Kasumi-1 (cell line): ENCODE measurements at regions not wholly inside any gene's neighbourhood (a gene's known extent, or its start where the extent isn't known, plus 50 kb on each side); places are given as distances from the start of the nearest gene placed in this dataset.
A peak's percentile ranks its signal among the peaks of the same experiment; 100 is the strongest.

Source experiments
- DNase-seq, 2 experiments: peaks; one replicate each; lab custom pipeline; 2025; lab: John Stamatoyannopoulos, UW

DNA sequence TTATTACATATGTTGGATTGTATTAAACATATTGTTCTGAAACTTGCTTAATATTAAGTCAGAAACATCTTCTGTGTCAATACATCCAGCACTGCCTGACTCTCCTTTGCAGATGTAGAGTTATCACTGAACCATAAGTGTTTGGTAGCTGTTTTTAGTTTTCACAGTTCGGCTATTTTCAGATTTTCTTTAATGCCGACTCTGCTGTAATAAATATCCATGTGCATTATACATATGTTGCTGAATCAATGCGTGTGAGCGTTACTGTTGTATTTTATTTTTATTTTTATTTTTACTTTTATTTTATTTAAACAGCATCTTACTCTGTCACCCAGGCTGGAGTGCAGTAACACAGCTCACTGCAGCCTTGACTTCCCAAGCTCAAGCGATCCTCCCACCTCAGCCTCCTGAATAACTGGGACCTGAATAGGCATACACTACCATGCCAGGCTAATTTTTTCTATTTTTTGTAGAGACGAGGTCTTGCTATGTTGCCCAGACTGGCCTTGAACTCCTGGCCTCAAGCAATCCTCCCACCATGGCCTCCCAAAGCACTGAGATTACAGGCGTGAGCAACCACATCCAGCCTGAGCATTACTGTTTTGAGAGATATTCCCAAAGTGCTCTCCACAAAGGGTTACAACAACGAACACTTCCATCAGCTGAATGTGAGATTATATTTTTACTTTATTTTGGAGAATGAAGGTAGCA, 50.7 kb upstream of the NOCT start:
- DNase-seq: no peak

DNA sequence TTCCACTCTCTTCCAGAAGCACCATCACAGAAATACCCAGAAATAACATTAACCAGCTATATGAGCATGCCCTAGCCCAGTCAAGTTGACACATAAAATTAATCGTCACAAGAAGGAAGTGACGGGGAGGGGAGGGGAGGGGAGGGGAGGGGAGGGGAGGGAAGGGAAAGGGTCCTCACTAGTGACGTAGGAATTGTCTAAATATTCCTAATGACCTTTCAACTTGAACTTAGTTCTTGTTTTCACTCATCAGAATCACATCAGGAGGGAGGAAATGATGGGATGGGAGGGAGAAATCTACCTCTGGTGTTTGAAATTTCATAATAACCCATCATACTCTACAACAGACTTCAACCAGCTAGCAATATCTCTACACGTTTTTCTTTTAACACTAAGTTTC, 52.2 kb upstream of the NOCT start:
- DNase-seq: no peak

DNA sequence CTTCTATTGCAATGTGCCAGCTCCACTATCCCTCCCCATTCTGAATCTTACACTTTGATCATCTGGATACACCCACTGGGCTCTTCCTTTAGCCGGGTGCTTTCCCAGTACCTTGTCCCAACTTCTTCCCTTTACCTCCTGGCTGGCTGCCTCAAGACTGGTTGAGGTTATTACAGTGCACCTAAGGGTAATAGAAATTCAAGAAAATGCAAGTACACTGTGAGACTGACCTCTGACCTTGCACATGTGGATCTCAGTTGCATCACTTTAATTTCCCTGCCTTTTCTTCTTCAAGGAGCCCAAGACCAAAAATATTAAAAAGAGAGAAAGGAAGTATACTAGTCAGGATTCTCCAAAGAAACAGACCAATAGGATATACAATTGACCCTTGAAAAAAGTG, 53.9 kb upstream of the NOCT start:
- no peak for DNase-seq

DNA sequence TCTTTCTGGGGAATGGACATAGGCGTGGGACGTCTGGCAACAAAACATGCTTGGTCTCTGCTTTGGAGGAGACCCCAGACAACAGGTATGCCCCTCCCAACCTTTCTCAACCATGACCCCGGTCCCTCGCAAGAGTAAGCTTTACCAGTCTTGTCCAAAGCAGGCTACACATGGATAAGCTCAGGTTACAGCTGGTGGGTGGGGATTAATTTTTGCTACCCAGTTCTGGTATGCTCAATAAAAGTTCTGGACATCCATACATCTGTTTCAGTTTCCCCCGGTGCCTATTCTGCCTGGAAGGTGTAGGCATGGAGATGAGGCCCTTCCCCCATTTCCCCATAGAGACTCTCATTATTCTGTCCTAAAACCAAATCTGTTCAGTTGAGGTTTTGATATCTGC, 54.5 kb upstream of the NOCT start:
- DNase-seq: no peak

DNA sequence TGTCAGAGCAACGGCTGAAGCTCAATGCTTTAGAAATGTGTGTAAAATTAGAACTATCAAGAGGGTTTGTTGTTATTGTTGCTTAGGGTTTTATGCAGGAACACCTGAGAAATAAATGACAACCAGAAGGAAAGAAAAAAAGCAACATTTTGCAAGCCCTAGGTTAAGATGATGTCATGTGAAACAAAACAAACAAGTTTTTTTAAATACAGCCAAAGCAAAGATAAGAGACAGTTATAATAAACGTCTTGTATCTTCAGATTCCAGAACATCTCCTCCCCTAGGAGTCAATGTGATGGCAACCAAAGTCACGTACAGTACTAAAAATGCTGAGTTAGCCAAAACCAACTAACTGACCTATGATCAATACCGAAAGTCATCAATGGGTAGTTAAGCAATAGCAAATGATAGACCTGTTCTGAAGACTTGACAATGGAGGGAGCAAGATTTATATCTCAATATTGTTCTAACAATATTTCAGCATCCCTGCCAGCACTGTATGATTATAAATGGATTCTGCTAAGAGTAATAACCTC, 55.3 kb upstream of the NOCT start:
- DNase-seq: no peak

DNA sequence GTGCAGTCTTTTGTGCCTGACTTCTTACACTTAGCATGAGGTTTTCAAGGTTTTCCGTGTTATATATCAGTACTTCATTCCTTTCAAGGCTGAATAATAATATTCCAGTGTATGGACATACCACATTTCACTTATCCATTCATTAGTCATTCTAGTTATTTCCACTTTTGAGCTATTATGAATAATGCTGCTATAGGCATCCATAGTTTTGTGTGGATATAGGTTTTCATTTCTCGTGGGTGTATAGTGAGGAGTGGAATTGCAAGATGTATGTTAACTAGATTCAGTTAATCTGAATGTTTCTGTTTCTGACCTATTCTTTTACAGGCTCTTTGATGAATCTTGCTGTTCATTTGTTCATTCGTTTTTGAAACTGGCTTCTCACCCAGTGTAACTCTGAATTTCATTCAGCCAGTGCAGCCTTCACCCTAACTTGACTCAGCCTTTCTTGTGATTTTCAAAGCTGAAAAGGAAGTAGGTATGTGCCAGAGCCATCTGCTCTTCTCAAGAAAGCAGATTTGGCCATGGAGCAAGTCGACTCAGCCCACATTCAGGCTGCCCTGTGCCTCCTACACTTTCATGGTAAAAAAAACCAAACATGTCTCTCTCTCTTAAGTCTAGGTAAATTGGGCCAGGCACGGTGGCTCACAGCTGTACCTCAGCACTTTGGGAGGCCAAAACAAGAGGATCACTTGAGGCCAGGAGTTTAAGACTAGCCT, 56.3 kb upstream of the NOCT start:
- peak; percentile 55 to 75 for DNase-seq

DNA sequence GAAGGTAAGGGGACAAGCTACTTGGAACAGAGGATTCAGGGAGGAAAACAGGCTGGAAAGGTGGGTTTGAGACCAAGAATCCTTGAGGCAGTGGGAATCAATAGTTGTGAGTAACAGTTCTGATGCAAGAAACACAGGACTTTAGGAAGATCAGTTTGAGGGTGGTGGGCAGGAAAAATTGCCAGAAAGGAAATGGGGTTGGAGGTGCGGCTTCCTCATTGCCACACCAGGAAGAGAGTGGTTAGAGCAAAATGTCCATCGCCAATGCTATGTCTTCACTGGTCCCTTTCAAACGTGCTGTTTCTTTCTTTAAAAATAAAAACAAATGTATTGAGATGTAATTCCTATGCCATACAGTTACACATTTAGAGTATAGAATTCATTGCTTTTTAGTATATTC, 57.1 kb upstream of the NOCT start:
- DNase-seq: peak; percentile 64 to 81

DNA sequence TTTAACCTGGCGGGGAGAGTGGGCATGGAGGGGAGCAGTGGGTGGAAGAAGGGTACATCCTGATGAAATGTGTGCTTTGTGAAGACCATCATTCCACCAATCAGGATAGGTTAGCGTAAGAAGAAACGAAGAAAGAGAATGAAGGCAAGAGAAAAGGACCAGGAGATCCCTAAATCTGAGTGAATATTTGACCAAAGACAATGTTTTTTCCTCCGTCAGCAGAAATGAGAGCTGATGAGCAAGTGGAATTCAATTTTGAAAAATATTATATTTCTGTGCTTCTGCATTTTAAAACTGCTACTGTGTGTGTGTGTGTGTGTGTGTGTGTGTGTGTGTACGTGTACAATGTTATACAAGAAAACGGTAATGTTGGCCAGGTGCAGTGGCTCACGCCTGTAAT, 58.3 kb upstream of the NOCT start:
- DNase-seq: no peak

DNA sequence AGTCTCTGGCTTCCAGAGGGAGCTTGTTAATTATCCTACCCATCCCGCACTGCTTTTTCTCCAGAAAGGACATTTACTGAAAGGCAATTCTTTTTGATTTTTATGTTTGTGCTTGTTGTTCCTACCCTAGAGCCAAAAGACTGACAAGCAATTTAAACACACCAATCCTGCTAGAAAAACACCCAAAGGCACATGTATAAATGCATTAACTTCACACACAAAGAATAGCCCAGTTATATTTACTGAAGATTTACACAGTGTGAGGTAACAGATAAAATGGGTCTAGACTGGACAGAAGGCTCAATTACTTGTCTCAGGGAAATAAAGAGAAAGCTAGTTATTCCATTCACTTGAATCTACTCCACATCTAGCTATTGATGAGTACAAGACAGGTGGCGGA, 61.2 kb upstream of the NOCT start:
- no peak for DNase-seq

DNA sequence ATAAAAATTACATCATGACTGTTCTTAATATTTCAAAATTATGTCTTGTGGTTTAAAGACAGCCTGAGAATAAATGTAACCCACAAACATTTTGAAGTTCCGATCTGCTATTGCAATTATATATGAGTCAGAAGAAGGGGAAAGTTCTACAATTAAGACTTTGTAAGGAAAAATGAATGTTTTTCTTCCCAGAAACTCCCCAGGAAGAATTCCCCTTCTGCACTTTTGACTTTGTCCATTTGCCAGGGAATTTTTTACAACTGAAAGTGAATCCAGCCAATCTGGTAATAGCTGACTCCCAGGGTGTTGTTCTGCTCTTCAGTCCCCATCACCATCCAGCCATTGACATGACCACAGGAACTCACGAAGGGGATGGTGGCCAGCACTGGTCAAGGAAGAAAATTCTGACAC, 61.6 kb upstream of the NOCT start:
- peak in 1 of 2 experiments; percentile 17 for DNase-seq

DNA sequence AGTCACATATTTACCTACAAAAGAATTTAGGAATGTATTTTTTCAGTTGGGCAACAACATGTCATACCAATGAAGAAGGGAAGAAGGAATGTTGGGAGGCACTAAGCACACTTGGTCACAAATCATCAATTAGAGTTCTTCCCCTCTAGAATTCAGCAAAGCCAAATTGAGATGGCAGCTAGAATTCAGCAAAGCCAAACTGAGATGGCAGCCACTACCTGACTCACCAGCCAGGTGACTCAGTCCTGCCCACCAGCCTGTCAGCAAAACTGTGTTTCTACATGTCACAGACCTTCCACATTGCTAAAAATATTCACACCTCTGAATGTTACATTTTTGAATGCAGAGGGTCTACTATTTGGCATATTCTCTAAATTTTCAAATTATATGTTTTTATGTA, 63.2 kb upstream of the NOCT start:
- no peak for DNase-seq

DNA sequence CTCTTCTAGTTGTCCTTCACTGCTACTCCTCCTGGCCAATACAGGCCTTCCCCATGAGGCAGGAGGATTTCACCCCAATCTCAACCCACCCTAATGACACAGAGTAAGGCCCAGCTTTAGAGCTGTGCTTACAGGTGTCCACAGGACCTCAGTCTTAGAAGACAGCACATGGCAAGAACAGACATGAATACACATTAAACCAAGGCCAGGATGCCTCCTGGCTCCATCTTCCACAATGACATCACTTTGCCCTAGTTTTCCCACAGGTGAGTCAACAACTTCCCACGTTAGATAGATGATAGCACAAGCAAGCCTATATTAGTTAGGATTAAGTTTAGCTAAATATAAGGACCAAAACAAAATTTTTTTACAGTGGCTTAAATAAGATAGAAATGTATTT, 63.8 kb upstream of the NOCT start:
- DNase-seq: no peak

DNA sequence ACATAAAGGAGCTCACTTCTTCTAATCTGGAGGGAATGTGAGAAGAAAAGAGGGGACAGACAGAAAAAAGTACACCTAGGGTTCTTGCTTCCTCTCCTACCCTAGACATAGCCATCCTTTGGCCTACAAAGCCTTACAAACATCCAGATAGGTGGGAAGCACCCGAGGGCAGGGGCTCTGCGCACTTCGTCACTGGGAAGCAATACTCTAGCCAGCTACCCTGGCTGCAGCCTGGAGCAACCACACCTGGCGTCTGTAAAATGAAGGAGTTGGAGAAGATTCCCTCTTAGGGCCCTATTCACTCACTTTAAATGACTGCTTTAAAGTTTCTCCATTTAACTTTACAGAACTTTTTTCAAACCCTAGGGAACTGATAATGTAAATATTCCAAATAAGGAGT, 65.7 kb upstream of the NOCT start:
- DNase-seq: no peak

DNA sequence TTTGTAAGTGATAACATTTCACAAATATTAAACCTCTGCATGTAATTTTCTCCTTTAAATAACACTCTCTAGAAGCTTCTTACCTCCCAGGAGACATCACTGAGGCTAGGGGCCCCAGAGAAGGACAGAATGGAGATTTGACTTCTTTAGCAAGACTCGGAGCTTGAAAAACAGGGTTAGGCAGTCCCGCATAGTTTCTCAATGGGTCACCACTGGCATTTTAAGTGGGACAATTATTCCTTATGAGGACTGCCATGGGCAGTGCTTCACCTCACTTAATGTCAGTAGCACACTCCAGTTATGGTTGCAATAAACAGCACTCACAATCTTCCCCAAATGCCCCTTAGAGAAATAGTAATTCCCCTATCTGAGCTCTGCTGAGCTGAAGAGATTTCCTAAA, 66.7 kb upstream of the NOCT start:
- DNase-seq: no peak

DNA sequence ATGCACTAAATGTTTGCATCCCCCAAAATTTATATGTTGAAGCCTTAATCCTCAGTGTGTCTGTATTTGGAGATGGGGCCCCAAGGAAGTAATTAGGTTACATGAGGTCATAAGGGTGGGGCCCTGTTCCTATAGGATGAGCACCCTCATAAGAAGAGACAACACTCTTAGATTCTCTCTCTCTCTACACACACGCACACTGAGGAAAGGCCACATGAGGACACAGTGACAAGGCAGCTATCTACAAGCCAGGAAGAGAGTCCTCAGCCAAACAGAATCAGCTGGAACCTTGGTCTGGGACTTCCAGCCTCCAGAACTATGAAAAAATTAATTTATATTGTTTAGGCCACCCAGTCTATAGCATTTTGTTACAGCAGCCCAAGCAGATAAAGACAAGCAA, 69.3 kb upstream of the NOCT start:
- DNase-seq: no peak

DNA sequence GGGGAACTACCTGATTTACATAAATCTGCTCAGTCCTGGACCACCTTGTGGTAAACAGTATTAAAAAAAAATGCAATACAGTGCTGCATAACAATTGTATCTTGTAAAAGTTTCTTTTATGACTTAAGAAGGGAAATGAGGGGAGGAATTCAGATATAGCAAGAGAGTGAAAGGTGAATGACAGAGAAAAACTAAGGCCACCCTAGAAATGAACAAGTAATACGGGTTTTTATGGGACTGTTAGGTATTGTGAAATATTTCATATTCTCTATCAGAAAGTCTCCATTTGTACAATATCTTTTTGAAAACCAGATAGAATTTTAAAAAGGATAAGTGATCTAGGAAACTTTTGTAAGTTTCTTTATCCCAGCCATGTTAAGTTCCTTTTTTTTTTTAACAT, 69.7 kb upstream of the NOCT start:
- no peak for DNase-seq

DNA sequence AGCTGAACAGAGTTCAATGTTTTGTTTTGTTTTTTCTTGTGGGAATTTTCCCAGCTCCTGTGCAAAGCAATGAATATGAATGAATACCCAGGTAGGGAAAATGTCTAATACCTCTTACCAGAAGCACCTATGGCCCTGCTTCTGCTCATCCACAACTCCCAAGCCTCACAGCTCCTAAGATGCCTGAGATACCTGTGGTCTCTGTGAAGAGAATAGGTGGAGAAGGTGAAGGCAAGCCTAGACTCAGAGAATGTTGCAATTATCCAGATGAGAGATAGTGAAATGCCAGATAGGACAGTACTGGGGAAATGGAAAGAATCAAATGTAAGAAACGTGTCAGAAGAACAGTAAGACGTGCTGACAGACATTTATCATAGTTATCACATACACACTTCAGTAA, 70.2 kb upstream of the NOCT start:
- DNase-seq: no peak

DNA sequence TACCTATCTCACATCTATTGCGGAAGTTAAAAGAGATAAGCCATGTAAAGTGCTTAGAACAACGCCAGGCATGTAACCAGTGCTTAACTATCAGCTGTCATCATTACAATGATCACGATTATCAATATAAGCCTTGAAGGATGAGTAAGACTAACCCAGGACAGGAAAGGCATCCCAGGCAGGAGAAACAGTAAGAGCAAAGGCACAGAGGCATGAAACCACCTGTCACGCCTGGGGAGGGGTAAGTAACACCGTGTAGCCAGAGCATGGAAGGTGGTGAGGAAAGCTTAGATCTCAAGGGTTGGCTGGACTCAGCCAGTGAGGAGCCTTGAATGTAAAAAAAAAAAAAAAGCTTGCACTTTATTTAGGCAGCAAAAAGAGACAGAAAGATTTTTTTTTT, 71.7 kb upstream of the NOCT start:
- no peak for DNase-seq

DNA sequence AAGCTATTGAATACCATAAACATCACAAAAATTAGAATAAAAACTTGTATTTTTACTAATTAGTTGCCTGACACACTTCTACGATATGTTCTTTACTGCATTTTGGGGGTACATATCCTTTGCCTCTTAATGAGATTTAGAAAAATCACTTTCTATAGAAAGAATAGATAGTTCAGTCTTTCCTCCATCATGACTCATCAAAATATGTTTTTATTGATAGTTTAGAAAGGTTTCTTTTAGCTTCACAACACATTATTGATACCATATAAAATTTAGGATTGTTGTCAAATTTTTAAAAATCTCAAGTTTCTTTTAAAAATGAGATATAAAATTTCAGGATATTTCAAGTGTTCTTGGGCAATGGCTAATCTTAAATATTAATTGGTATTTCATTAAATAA, 74.5 kb upstream of the NOCT start:
- no peak for DNase-seq

DNA sequence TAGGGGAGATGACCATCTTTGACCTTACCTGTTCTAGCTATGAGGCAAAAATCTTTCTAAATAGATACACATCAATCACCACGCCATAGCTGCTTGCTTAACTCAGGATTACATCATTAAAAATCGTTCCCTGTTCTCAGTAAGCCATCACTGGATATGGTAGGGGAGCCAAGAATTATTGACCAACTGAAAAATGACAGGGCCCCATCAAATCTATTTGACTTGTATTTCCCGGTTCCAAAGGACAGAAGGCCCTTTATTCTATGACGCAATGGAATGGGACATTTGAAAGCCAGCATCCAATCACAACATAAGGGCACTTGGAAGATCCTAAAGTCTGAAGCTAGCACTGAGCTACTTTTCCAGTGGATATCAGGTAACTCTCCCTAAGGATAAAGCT, 75.6 kb upstream of the NOCT start:
- DNase-seq: no peak

DNA sequence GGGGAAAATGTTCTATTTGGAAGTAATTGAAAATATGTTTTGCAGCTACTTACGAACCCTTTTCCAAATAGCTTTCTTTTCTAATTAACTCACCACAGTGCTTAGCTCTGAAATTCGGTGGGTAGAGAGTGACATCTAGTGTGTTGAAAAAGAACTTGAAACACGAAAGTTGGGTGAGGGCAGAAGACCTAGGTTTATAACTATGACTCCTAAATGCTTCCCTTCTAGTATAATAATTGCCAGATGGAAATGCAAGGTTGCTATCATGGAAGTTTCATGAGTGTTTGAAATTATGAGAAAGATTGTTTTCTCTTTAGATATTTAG, 77.3 kb upstream of the NOCT start:
- DNase-seq: peak; percentile 84 to 90

DNA sequence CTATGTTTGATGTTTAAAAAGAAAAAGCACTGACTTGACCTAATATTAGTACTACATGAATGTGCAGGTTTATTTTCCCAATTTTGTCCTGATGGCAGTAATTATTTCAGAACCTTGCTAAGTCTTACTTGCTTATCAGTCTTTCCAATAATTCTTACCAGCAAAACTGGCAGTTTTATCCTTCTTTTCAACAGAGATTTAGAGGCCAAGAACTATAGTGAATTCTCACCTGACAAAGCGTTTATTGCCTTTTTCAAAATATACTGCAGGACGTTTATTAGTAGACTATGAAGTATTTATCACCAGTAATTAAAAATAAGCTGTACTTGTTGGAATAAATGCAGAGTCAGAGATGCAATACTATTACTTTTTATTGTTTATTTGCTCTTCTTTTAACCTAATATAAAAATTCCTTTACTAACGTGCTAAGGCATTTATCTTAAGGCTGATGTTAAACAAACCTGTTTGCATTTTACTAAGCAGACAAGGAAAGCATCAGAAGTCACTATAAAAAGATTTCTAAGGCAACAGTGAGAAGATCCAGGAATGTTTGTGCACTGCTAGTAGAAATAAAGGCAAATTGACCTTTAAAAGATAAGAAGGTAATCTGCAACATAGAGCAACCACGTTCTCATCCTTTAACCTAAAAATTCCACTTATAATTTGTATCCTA, 80.3 kb upstream of the NOCT start:
- DNase-seq: no peak

DNA sequence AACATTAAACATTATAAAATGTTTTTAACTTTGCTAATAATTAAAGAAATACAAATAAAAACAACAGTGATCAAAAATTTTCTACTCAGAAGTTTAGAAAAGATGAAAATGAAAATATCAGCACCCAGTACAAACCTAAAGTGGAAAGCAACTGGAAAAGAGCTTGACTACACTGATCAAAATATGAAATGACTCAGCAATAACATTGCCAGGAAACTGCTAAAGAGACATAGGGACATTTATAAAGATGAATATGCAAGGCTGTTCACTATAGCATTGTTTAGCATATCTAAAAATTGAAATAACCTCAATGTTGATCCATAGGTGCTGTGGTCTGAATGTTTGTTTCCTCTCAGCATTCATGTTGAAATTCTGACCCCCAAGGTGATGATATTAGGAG, 88.5 kb upstream of the NOCT start:
- DNase-seq: no peak
